Neuronal stem cell (in vitro differentiated cells): ENCODE measurements at regions not wholly inside any gene's neighbourhood (a gene's known extent, or its start where the extent isn't known, plus 50 kb on each side); places are given as distances from the start of the nearest gene placed in this dataset.

Experiments used
- DNase-seq: peaks from one replicate; pipeline ENCODE4 v3.0.0-alpha.2; 2013; ENCODE audit warnings: low spot score
- H2AFZ ChIP-seq: one replicate; pipeline ENCODE4 v1.6.1; 2013; ENCODE audit warnings: mild to moderate bottlenecking, low read length, inconsistent platforms
- H2AK5ac ChIP-seq: 2 replicates; pipeline ENCODE4 v1.6.1; 2013; ENCODE audit warnings: low read depth, mild to moderate bottlenecking, inconsistent platforms, low read length, moderate library complexity, mixed read lengths
- H2BK120ac ChIP-seq: 2 replicates; pipeline ENCODE4 v1.6.1; 2013; ENCODE audit warnings: low read depth, mild to moderate bottlenecking, inconsistent platforms, low read length, moderate library complexity, mixed read lengths
- H2BK12ac ChIP-seq: one replicate; pipeline ENCODE4 v1.6.1; 2013; ENCODE audit warnings: low read length, inconsistent platforms
- H2BK15ac ChIP-seq: 2 replicates; pipeline ENCODE4 v1.6.1; 2013; ENCODE audit warnings: mild to moderate bottlenecking, low read length, inconsistent platforms, mixed read lengths
- H2BK5ac ChIP-seq: one replicate; pipeline ENCODE4 v1.6.1; 2013; ENCODE audit warnings: inconsistent platforms, mild to moderate bottlenecking, low read length, moderate library complexity
- H3K14ac ChIP-seq: one replicate; pipeline ENCODE4 v1.6.1; 2013; ENCODE audit warnings: low read length, inconsistent platforms
- H3K18ac ChIP-seq: 2 replicates; pipeline ENCODE4 v1.6.1; 2013; ENCODE audit warnings: low read length, inconsistent platforms
- H3K23ac ChIP-seq: 2 replicates; pipeline ENCODE4 v1.6.1; 2013; ENCODE audit warnings: low read depth, mild to moderate bottlenecking, mixed read lengths, low read length, inconsistent platforms; ENCODE audit not compliant: poor library complexity
- H3K27ac ChIP-seq: replicated peaks from 3 replicates; pipeline ENCODE4 v1.5.1; 2013; ENCODE audit warnings: low read length, inconsistent platforms
- H3K27me3 ChIP-seq, 3 experiments: 2 replicates each; pipeline ENCODE4 v1.6.1; 2013; ENCODE audit warnings: low read length in 3 of 3, mild to moderate bottlenecking in 2 of 3, inconsistent platforms in 1 of 3, low read depth in 1 of 3, mixed read lengths in 1 of 3, moderate library complexity in 1 of 3; ENCODE audit not compliant: control insufficient read depth in 3 of 3, insufficient read depth in 3 of 3
- H3K36me3 ChIP-seq, 2 donors: replicated peaks in 1 of 2; 2 replicates each; pipeline ENCODE4 v1.6.1; 2013; ENCODE audit warnings: low read length in 2 of 2; ENCODE audit not compliant: control insufficient read depth in 2 of 2, insufficient read depth in 2 of 2
- H3K4ac ChIP-seq: 2 replicates; pipeline ENCODE4 v1.6.1; 2013; ENCODE audit warnings: inconsistent platforms, mild to moderate bottlenecking, low read length, moderate library complexity
- H3K4me1 ChIP-seq, 2 donors: 1 replicate in 1 of 2; 2 replicates in 1 of 2; pipeline ENCODE4 v1.6.1; 2013; ENCODE audit warnings: low read length in 2 of 2, low read depth in 1 of 2; ENCODE audit not compliant: control insufficient read depth in 2 of 2, insufficient read depth in 1 of 2
- H3K4me2 ChIP-seq: one replicate; pipeline ENCODE4 v1.6.1; 2013; ENCODE audit warnings: mild to moderate bottlenecking, low read length, inconsistent platforms; ENCODE audit not compliant: insufficient read depth, poor library complexity, severe bottlenecking
- H3K4me3 ChIP-seq, 2 donors: 2 replicates each; pipeline ENCODE4 v1.5.1; 2013; ENCODE audit warnings: low read length in 2 of 2, mild to moderate bottlenecking in 2 of 2, inconsistent platforms in 1 of 2, moderate library complexity in 1 of 2
- H3K79me1 ChIP-seq: one replicate; pipeline ENCODE4 v1.6.1; 2013; ENCODE audit warnings: low read depth, mild to moderate bottlenecking, inconsistent platforms, low read length, moderate library complexity
- H3K9ac ChIP-seq: one replicate; pipeline ENCODE4 v1.6.1; 2013; ENCODE audit warnings: mild to moderate bottlenecking, low read depth, low read length, inconsistent platforms; ENCODE audit not compliant: poor library complexity
- H3K9me3 ChIP-seq, 2 donors: replicated peaks in 1 of 2; 2 replicates each; pipeline versions ENCODE3 to v1.6.1; 2013; ENCODE audit warnings: low read length in 2 of 2, mild to moderate bottlenecking in 2 of 2, inconsistent platforms in 1 of 2, low read depth in 1 of 2, mixed read lengths in 1 of 2, moderate library complexity in 1 of 2; ENCODE audit not compliant: control insufficient read depth in 2 of 2, insufficient read depth in 1 of 2
- H4K8ac ChIP-seq: one replicate; pipeline ENCODE4 v1.6.1; 2013; ENCODE audit warnings: low read depth, mild to moderate bottlenecking, inconsistent platforms, low read length, moderate library complexity
- H4K91ac ChIP-seq: one replicate; pipeline ENCODE4 v1.6.1; 2013; ENCODE audit warnings: low read length, low read depth, mild to moderate bottlenecking, inconsistent platforms; ENCODE audit not compliant: poor library complexity
- WGBS, 2 donors: extraction: QIAGEN DNeasy Blood & Tissue Kit; methylation state at CpG; one replicate each; pipeline ENCODE4 v1.1.7; 2013; ENCODE audit warnings: missing lambda C conversion rate in 2 of 2, mixed read lengths in 1 of 2; ENCODE audit not compliant: insufficient read length in 2 of 2, insufficient replicate concordance in 1 of 2; ENCODE audit errors: extremely low coverage in 2 of 2; 5-methylcytosine and 5-hydroxymethylcytosine counted together

DNA sequence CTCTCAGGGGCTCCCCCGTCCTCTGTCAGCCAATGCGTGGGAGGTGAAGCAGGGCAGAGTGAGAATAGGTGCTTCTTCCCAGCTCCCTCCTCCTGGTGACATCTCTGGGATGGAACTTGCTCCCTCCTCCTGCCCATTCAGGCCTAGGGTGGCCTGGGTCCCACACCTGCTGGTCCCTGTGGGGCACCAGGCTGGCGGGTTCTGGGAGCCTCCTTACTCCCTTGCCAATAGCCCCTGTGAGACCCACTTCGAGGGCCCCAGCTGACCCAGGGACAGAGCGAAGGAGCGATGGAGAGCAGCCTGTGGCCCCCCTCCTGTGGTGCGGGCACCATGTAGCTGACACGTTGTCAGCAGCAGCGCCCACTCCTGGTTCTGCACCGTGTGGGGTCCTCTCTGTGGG lies 512.6 kb downstream of the GLRX3 start:
- Histone ChIP-seq H3K27me3 (no peaks in the 10 kb centered on the region), H3K4me1 (no peaks in the 10 kb centered on the region), H3K14ac (no peak overlapping the region), H2BK5ac (no peak overlapping the region), H3K36me3 (no peaks in the 10 kb centered on the region), H3K27ac (no peak overlapping the region), H2BK15ac (no peak overlapping the region), H3K23ac (no peak overlapping the region), H2AK5ac (no peak overlapping the region), H3K79me1 (no peaks in the 10 kb centered on the region), H3K4ac (no peak overlapping the region), H2BK120ac (no peak overlapping the region), H3K4me2 (no peak overlapping the region), H3K9me3 (no peaks in the 10 kb centered on the region), H3K18ac (peak overlapping the region; percentile 53), H3K9ac (no peak overlapping the region), H4K8ac (no peak overlapping the region), H4K91ac (no peak overlapping the region), H2BK12ac (no peak overlapping the region), H3K4me3 (no peak overlapping the region), H2AFZ (no peak overlapping the region)
- no CpG with 5 or more reads among the region's 10 CpGs for WGBS, 2 donors
- no peak for DNase-seq

DNA sequence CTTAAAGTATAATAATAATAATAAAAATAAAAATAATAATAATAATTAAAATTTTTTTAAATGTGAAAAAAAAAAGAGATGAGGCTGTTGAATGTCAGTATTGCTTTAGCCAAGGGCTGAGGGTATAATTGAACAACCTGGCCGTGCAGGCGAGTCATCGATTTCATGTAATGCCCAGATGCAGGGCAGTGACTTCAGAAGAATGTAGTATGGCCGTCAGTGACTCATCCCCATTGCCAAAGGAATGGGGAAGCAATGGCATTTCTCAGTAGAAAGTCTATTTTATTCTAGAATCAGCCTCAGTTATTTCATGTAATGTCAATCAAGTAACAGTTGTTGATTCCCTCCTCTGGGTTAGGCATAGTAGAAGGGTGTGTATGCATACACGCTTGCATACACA lies 516.4 kb downstream of the GLRX3 start:
- H3K14ac ChIP-seq, result no peak overlapping the region
- no peak overlapping the region for H3K4ac ChIP-seq
- no peak overlapping the region for H2BK15ac ChIP-seq
- no peak overlapping the region for H2BK5ac ChIP-seq
- no peak overlapping the region for H3K4me2 ChIP-seq
- no peak for DNase-seq
- H3K9ac ChIP-seq, result no peak overlapping the region
- H2AFZ ChIP-seq, result no peak overlapping the region
- H3K4me1 ChIP-seq, result peaks cover 0 to 2% of the 10 kb centered on the region in 2 donors
- no peak overlapping the region for H3K27ac ChIP-seq
- no peaks in the 10 kb centered on the region for H3K79me1 ChIP-seq
- H4K8ac ChIP-seq, result no peak overlapping the region
- no peak overlapping the region for H2BK12ac ChIP-seq
- H3K9me3 ChIP-seq, result no peaks in the 10 kb centered on the region
- no peaks in the 10 kb centered on the region for H3K27me3 ChIP-seq
- H4K91ac ChIP-seq, result no peak overlapping the region
- no peak overlapping the region for H2AK5ac ChIP-seq
- no CpG with 5 or more reads among the region's 5 CpGs for WGBS, 2 donors
- H3K36me3 ChIP-seq, result no peaks in the 10 kb centered on the region
- H3K4me3 ChIP-seq, result no peak overlapping the region
- no peak overlapping the region for H2BK120ac ChIP-seq
- no peak overlapping the region for H3K23ac ChIP-seq
- no peak overlapping the region for H3K18ac ChIP-seq

DNA sequence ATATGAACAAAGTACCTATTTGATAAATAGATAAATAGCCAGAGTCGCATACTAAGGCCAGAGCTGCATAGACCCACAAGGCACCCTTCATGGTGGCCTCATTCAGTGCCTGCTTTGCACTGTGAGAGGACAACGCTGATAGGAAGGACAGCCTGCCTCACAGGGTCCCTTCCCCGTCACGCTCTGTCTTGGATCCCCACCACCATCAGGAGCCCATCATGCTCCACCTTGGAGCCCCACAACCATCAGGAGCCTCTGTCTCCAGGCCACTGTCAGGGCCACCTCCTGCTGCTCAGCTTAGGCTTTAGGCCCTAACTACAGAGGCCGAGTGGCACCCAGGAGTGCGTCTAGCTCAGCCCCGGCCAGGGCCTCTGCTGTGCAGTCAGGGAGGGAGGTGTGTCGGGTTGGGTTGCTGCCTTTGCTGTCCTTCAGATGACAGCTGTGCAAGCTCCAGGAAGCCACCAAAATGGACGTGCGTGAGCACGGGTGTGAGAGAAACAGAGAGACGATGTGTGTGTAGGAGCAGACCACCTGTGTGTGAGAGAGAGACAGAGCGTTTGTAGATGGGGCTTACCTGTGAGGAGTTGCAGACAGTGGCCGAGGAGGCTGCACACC lies 516.9 kb downstream of the GLRX3 start:
- Histone ChIP-seq H2BK120ac (no peak overlapping the region), H3K27me3 (no peaks in the 10 kb centered on the region), H3K9ac (no peak overlapping the region), H2AK5ac (peak overlapping the region; percentile 11), H3K9me3 (no peaks in the 10 kb centered on the region), H3K79me1 (no peaks in the 10 kb centered on the region), H2BK12ac (no peak overlapping the region), H3K4me2 (no peak overlapping the region), H4K8ac (no peak overlapping the region), H2BK15ac (no peak overlapping the region), H2AFZ (no peak overlapping the region), H3K4me3 (no peak overlapping the region), H3K23ac (no peak overlapping the region), H4K91ac (no peak overlapping the region), H3K14ac (peak overlapping the region; percentile 3), H3K36me3 (no peaks in the 10 kb centered on the region), H3K18ac (peak overlapping the region; percentile 7), H2BK5ac (no peak overlapping the region), H3K27ac (no peak overlapping the region), H3K4me1 (peaks cover 0 to 2% of the 10 kb centered on the region in 2 donors), H3K4ac (no peak overlapping the region)
- DNase-seq, result no peak
- WGBS, 2 donors, result no CpG with 5 or more reads among the region's 14 CpGs

DNA sequence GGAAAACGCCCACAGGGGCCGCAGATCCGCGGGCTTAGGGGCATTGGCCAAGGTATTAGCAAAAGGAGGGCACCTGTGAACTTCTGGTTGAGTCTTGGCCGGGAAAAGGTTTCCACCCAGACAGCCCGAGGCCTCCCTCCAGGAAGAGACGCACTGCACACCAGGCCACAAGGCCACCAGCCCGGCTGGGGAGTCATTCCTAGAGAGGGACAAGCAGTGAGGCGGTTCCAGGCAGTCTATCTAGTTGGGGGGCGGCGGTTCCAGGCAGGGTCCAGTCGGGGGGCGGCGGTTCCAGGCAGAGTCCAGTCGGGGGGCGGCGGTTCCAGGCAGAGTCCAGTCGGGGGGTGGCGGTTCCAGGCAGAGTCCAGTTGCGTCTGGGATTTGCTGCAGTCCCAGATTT lies 518.5 kb downstream of the GLRX3 start:
- Histone ChIP-seq H2BK15ac (no peak overlapping the region), H4K91ac (no peak overlapping the region), H2BK5ac (no peak overlapping the region), H3K27ac (no peak overlapping the region), H3K4me3 (no peak overlapping the region), H4K8ac (no peak overlapping the region), H3K23ac (no peak overlapping the region), H3K27me3 (no peaks in the 10 kb centered on the region), H3K9ac (no peak overlapping the region), H3K4me2 (no peak overlapping the region), H3K79me1 (no peaks in the 10 kb centered on the region), H3K4me1 (peaks cover 0 to 2% of the 10 kb centered on the region in 2 donors), H2AFZ (no peak overlapping the region), H3K4ac (no peak overlapping the region), H2BK120ac (no peak overlapping the region), H3K14ac (no peak overlapping the region), H2BK12ac (no peak overlapping the region), H3K18ac (no peak overlapping the region), H2AK5ac (no peak overlapping the region), H3K9me3 (no peaks in the 10 kb centered on the region), H3K36me3 (no peaks in the 10 kb centered on the region)
- DNase-seq, result no peak
- WGBS, 2 donors, result no CpG with 5 or more reads among the region's 20 CpGs
